ENCODE measurements at regions not wholly inside any gene's neighbourhood (a gene's known extent, or its start where the extent isn't known, plus 50 kb on each side); places are given as distances from the start of the nearest gene placed in this dataset.
"Not testable (repeated sequence)": the region's sequence is repeated elsewhere in the genome, so short reads cannot be mapped to it uniquely, and the experiment has no call there.

DNA sequence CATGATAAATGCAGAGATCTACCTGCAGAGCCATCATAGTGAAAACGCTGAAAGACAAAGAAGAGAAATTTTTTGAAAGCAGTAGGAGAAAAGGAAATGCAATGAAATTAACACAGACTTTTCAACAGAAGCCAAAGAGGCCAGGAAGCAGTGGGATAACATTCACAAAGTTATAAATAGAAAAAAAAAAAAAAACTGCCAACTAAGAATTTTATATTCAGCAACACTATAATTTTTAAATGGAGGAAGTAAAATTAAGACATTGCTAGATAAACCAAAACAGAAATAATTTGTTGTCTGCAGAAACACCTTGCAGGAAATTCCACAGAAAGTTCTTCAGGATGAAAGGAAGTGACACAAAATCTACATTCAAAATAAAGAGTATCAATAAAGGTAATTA is 591.5 kb upstream of the ID4 start (continued):
- TF ChIP-seq BCLAF1 (IDR thresholded peaks at IDR 0.05) (no peak), ZSCAN29 (IDR thresholded peaks at IDR 0.05) (no peak), ELK1 (IDR thresholded peaks at IDR 0.05; ENCODE audit: low read depth, low read length) (no peak)

GRCh38 chr6:19247181-19247580 is 590.0 kb upstream of the ID4 start:
- H3K27ac ChIP-seq (ENCODE audit: control insufficient read depth, insufficient read depth); H3K36me3 ChIP-seq (ENCODE audit: control insufficient read depth in 2 of 2, insufficient read depth in 2 of 2, low read length in 1 of 2); H3K9ac ChIP-seq (ENCODE audit: control insufficient read depth, insufficient read depth, low read length); H4K20me1 ChIP-seq (ENCODE audit: control insufficient read depth, insufficient read depth); H3K27me3 ChIP-seq (replicated peaks in 1 of 2; ENCODE audit: control insufficient read depth in 2 of 2, insufficient read depth in 2 of 2, low read length in 1 of 2); SMC1A ChIA-PET (ENCODE audit: uncharacterized antibody, unreplicated experiment); CTCF ChIA-PET; BruUV-seq (replicated peaks); H2AFZ ChIP-seq (ENCODE audit: control insufficient read depth, low read depth, low read length); ATAC-seq; intact Hi-C loops (cut with micrococcal nuclease; ENCODE audit: unreplicated experiment); H3K4me1 ChIP-seq (ENCODE audit: control insufficient read depth, insufficient read depth, low read length); H3K79me2 ChIP-seq (ENCODE audit: control insufficient read depth, insufficient read depth, low read length); in situ Hi-C loops (cut with MboI); DNase-seq (ENCODE audit: low read depth, low spot score); H3K4me3 ChIP-seq; POLR2A ChIA-PET; RAD21 ChIA-PET (ENCODE audit: unreplicated experiment); H3K9me3 ChIP-seq (replicated peaks; ENCODE audit: control insufficient read depth, insufficient read depth, low read length); FAIRE-seq; H3K4me2 ChIP-seq (ENCODE audit: control insufficient read depth, insufficient read depth): not testable (repeated sequence)
- WGBS (ENCODE audit: insufficient coverage, insufficient replicate concordance, low lambda C conversion rate, missing lambda C conversion rate): 32% methylated on average over 8 of the region's 8 CpGs

DNA sequence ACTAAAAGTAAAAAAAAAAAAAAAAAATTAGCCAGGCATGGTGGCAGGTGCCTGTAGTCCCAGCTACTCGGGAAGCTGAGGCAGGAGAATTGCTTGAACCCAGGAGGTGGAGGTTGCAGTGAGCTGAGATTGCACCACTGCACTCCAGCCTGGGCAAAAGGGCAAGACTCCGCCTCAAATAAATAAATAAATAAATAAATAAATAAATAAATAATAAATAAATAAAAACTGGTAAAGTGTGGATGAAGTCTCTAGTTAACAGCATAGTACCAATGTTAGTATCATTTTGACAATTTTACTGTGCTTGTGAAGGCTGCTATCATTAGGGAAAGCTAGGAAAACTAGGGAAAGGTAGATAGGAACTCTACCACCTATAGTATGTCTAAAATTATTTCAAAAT is 581.0 kb upstream of the ID4 start:
- H3K79me2 ChIP-seq (ENCODE audit: control insufficient read depth, insufficient read depth, low read length); H3K4me2 ChIP-seq (ENCODE audit: control insufficient read depth, insufficient read depth); H2AFZ ChIP-seq (ENCODE audit: control insufficient read depth, low read depth, low read length); H3K27me3 ChIP-seq (replicated peaks in 1 of 2; ENCODE audit: control insufficient read depth in 2 of 2, insufficient read depth in 2 of 2, low read length in 1 of 2); ATAC-seq; CTCF ChIA-PET; in situ Hi-C loops (cut with MboI); H3K36me3 ChIP-seq (ENCODE audit: control insufficient read depth in 2 of 2, insufficient read depth in 2 of 2, low read length in 1 of 2); H3K4me1 ChIP-seq (ENCODE audit: control insufficient read depth, insufficient read depth, low read length); H3K27ac ChIP-seq (ENCODE audit: control insufficient read depth, insufficient read depth); H3K9me3 ChIP-seq (replicated peaks; ENCODE audit: control insufficient read depth, insufficient read depth, low read length); H3K9ac ChIP-seq (ENCODE audit: control insufficient read depth, insufficient read depth, low read length); RAD21 ChIA-PET (ENCODE audit: unreplicated experiment); FAIRE-seq; DNase-seq (ENCODE audit: low read depth, low spot score); POLR2A ChIA-PET; BruUV-seq (replicated peaks); H4K20me1 ChIP-seq (ENCODE audit: control insufficient read depth, insufficient read depth); H3K4me3 ChIP-seq; intact Hi-C loops (cut with micrococcal nuclease; ENCODE audit: unreplicated experiment); SMC1A ChIA-PET (ENCODE audit: uncharacterized antibody, unreplicated experiment): not testable (repeated sequence)
- WGBS (ENCODE audit: insufficient coverage, insufficient replicate concordance, low lambda C conversion rate, missing lambda C conversion rate): 4% methylated on average over 2 of the region's 2 CpGs

All from GM12878 (cell line).